ENCODE measurements at regions not wholly inside any gene's neighbourhood (a gene's known extent, or its start where the extent isn't known, plus 50 kb on each side); places are given as distances from the start of the nearest gene placed in this dataset.

DNA sequence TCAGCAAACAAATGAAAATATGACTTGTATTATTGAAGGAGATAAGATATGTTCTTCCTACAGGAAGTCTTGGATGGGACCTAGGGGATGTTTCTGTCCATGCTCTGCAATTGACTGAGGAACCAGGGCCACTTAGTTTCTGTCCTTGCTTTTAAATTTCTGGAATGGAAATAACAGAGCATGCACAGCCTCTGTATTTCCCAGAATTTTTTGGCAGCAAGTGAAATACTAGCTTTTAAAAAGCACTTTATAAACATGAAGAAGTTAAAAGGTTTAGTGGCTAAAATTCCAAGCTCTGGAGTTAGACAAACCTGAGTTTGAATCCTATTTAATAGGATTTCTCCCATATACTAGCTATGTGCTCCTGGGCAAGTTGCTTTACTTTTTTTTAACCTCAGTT is 127.7 kb upstream of the FZD8 start:
- DNase-seq, result no peak
- intact Hi-C loops (cut with DNase I; ENCODE audit: low total_unique reads), result no loop called here
- H3K4me3 ChIP-seq, result no peak overlapping the region
- no peaks in the 10 kb centered on the region for H3K36me3 ChIP-seq
- no peak overlapping the region for H3K27ac ChIP-seq
- H3K9me3 ChIP-seq, result no peaks in the 10 kb centered on the region
- no peaks in the 10 kb centered on the region for H3K27me3 ChIP-seq
- H3K4me1 ChIP-seq, result peaks cover 4 to 29% (median 10%) of the 10 kb centered on the region in 4 donors
- no peak for TF ChIP-seq EP300 (IDR thresholded peaks at IDR 0.05)
- TF ChIP-seq POLR2AphosphoS5 (IDR thresholded peaks at IDR 0.05), result no peak
- no peak for TF ChIP-seq CTCF (IDR thresholded peaks at IDR 0.05)
- TF ChIP-seq POLR2A (IDR thresholded peaks at IDR 0.05), result no peak

DNA sequence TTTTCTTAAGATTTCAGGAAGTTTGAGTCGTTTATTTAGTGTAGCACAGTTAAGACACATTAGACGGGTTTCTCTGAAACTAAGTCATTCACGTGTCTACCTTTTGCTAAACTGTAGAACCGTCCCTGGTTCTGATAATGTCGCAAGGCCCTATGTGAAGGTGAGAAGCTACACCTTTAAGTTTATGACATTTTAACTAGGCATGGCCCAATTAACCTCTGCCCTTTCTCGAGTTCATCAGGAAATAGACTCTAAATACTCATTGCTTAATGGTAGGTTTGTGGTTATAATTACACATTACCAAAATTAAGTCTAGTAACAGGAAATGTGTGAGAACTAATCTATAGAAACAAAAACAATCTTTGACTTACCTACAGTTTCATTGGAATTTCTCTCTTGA is 126.6 kb upstream of the FZD8 start:
- DNase-seq, result no peak
- Histone ChIP-seq H3K4me1 (peaks cover 4 to 29% (median 10%) of the 10 kb centered on the region in 4 donors), H3K9me3 (no peaks in the 10 kb centered on the region), H3K27ac (no peak overlapping the region), H3K27me3 (no peaks in the 10 kb centered on the region), H3K4me3 (no peak overlapping the region), H3K36me3 (no peaks in the 10 kb centered on the region)
- intact Hi-C loops (cut with DNase I; ENCODE audit: low total_unique reads), result no loop called here
- WGBS, 5 donors, result 39 to 54% (median 52%) methylated on average over 6 of the region's 6 CpGs
- no peak for TF ChIP-seq POLR2AphosphoS5 (IDR thresholded peaks at IDR 0.05)
- no peak for TF ChIP-seq CTCF (IDR thresholded peaks at IDR 0.05)
- no peak for TF ChIP-seq EP300 (IDR thresholded peaks at IDR 0.05)
- no peak for TF ChIP-seq POLR2A (IDR thresholded peaks at IDR 0.05)

DNA sequence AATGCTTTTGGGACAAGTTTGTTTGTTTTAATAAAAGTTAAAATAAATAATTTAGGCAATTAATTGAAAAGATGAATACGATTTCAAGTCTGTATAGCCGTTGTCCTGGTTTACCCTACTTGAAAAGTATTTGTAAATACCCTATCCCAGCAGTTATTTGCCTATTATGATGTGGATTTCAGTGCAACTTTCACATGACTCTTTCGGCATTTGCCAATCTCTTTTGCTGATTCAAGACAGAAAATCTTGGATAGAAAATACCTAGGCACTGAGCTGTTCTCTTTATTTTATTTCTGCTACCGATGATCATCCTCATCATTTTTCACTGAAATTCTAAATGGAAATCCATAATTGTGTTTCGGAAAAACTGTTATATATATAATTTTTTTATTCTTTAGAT is 125.9 kb upstream of the FZD8 start:
- no peak overlapping the region for H3K4me3 ChIP-seq
- H3K36me3 ChIP-seq, result no peaks in the 10 kb centered on the region
- peaks cover 4 to 24% (median 10%) of the 10 kb centered on the region in 4 donors for H3K4me1 ChIP-seq
- no peak overlapping the region for H3K27ac ChIP-seq
- no peaks in the 10 kb centered on the region for H3K9me3 ChIP-seq
- intact Hi-C loops (cut with DNase I; ENCODE audit: low total_unique reads), result no loop called here
- no peaks in the 10 kb centered on the region for H3K27me3 ChIP-seq
- DNase-seq, result no peak
- WGBS, 5 donors, result 58 to 71% (median 65%) methylated on average over 5 of the region's 5 CpGs
- TF ChIP-seq POLR2AphosphoS5 (IDR thresholded peaks at IDR 0.05) (no peak), EP300 (IDR thresholded peaks at IDR 0.05) (no peak), POLR2A (IDR thresholded peaks at IDR 0.05) (no peak), CTCF (IDR thresholded peaks at IDR 0.05) (no peak)

DNA sequence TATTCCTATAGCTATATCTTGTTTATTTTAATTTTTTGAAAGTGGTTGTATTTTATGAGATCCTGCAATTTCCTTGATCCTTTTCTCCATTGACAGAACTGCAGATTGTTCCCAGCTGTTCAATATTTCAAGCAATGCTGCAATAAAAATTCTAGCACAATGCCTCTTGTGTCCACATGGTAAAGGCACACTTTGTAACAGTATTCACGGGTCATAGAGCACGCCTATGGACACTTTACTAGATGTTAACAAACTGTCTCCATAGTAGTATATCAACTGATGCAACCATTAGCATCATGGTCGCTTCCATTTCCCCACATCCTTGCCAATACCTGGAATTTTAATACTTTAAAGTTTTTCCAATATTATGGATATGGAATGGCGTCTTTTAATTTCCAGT is 123.9 kb upstream of the FZD8 start:
- intact Hi-C loops (cut with DNase I; ENCODE audit: low total_unique reads), result no loop called here
- Histone ChIP-seq H3K4me1 (peaks cover 2 to 13% (median 3%) of the 10 kb centered on the region in 4 donors), H3K27me3 (no peaks in the 10 kb centered on the region), H3K9me3 (no peaks in the 10 kb centered on the region), H3K36me3 (no peaks in the 10 kb centered on the region), H3K27ac (no peak overlapping the region), H3K4me3 (no peak overlapping the region)
- DNase-seq, result no peak
- WGBS, 5 donors, result 90 to 95% (median 92%) methylated on average over 4 of the region's 4 CpGs
- TF ChIP-seq EP300 (IDR thresholded peaks at IDR 0.05), result no peak
- no peak for TF ChIP-seq CTCF (IDR thresholded peaks at IDR 0.05)
- no peak for TF ChIP-seq POLR2AphosphoS5 (IDR thresholded peaks at IDR 0.05)
- TF ChIP-seq POLR2A (IDR thresholded peaks at IDR 0.05), result no peak
